Stimulated activated naive CD8-positive, alpha-beta T cell treated with anti-CD3 and anti-CD28 coated beads, Interleukin-15, amount 100 ng/mL, for 72 hours (primary cell): ENCODE measurements at regions not wholly inside any gene's neighbourhood (a gene's known extent, or its start where the extent isn't known, plus 50 kb on each side); places are given as distances from the start of the nearest gene placed in this dataset.

Experiments
- ATAC-seq: fragments of 150-1000 bp; cut with Tn5 transposase; 2 replicates; pipeline ENCODE4 v1.10.0; 2021; ENCODE audit warnings: mild to moderate bottlenecking, moderate library complexity
- DNase-seq, 2 donors: peaks; one replicate each; pipeline ENCODE4 v3.0.0; 2021 to 2022
- H3K27ac Mint-ChIP-seq, 2 donors: one replicate each; pipeline ENCODE4 v1.8.0; 2022; ENCODE audit warnings: mild to moderate bottlenecking in 2 of 2, mixed read lengths in 2 of 2, moderate library complexity in 2 of 2
- H3K27me3 Mint-ChIP-seq: one replicate; pipeline ENCODE4 v1.8.0; 2022; ENCODE audit warnings: mixed read lengths
- H3K4me1 Mint-ChIP-seq: one replicate; pipeline ENCODE4 v1.8.0; 2022; ENCODE audit warnings: mild to moderate bottlenecking, mixed read lengths
- H3K4me3 Mint-ChIP-seq, 2 donors: one replicate each; pipeline ENCODE4 v1.8.0; 2022; ENCODE audit warnings: mild to moderate bottlenecking in 2 of 2, mixed read lengths in 2 of 2, moderate library complexity in 1 of 2
- H3K9me3 Mint-ChIP-seq, 2 donors: one replicate each; pipeline ENCODE4 v1.8.0; 2022; ENCODE audit warnings: mixed read lengths in 2 of 2

- no peaks in the 10 kb centered on the region for H3K9me3 Mint-ChIP-seq
- no peak for DNase-seq
- H3K4me3 Mint-ChIP-seq: no peak overlapping the region
- H3K27ac Mint-ChIP-seq: no peak overlapping the region
- no peak for ATAC-seq
- no peaks in the 10 kb centered on the region for H3K4me1 Mint-ChIP-seq
- H3K27me3 Mint-ChIP-seq: no peaks in the 10 kb centered on the region
Measured at GRCh38 chr3:117103675-117104074, 394.1 kb downstream of the TUSC7 start.

GRCh38 chr3:117104381-117104780, 394.8 kb downstream of the TUSC7 start:
- DNase-seq (no peak), ATAC-seq (no peak)
- no peak overlapping the region for H3K27ac Mint-ChIP-seq
- H3K4me1 Mint-ChIP-seq: no peaks in the 10 kb centered on the region
- no peaks in the 10 kb centered on the region for H3K27me3 Mint-ChIP-seq
- no peak overlapping the region for H3K4me3 Mint-ChIP-seq
- H3K9me3 Mint-ChIP-seq: no peaks in the 10 kb centered on the region

- no peak for ATAC-seq
- Mint-ChIP-seq H3K4me1 (no peaks in the 10 kb centered on the region), H3K27me3 (no peaks in the 10 kb centered on the region), H3K27ac (no peak overlapping the region), H3K9me3 (no peaks in the 10 kb centered on the region), H3K4me3 (no peak overlapping the region)
- no peak for DNase-seq
Measured at GRCh38 chr3:117104792-117105191, 395.2 kb downstream of the TUSC7 start.

DNA sequence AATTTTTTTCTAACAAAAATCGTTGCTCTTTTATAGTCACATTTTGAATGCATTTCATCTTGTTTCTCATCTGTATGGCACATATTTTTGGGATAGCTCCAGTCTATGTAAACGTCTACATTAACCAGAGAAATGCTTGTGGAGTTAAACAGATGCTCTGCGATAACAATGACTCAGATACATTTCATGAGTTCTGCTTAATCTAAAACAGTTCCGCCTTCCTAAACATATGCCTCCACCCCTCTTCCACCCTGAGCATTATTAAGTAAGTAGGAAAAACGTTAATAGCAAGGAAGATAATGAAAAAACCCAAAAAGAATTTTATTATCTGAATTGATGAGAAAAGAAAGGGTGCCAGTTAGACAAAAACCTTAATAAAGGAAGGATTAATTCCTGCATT, 396.1 kb downstream of the TUSC7 start:
- Mint-ChIP-seq H3K4me1 (no peaks in the 10 kb centered on the region), H3K4me3 (no peak overlapping the region), H3K27me3 (no peaks in the 10 kb centered on the region), H3K27ac (no peak overlapping the region), H3K9me3 (no peaks in the 10 kb centered on the region)
- DNase-seq: no peak
- ATAC-seq: no peak

GRCh38 chr3:117106396-117106795, 396.8 kb downstream of the TUSC7 start:
- Mint-ChIP-seq H3K4me3 (no peak overlapping the region), H3K4me1 (no peaks in the 10 kb centered on the region), H3K27ac (no peak overlapping the region), H3K9me3 (no peaks in the 10 kb centered on the region), H3K27me3 (no peaks in the 10 kb centered on the region)
- DNase-seq: no peak
- ATAC-seq: no peak

- ATAC-seq: no peak
- H3K27ac Mint-ChIP-seq: no peak overlapping the region
- no peaks in the 10 kb centered on the region for H3K27me3 Mint-ChIP-seq
- H3K4me1 Mint-ChIP-seq: no peaks in the 10 kb centered on the region
- DNase-seq: no peak
- H3K4me3 Mint-ChIP-seq: no peak overlapping the region
- no peaks in the 10 kb centered on the region for H3K9me3 Mint-ChIP-seq
Measured at GRCh38 chr3:117107946-117108345, 398.4 kb downstream of the TUSC7 start.

DNA sequence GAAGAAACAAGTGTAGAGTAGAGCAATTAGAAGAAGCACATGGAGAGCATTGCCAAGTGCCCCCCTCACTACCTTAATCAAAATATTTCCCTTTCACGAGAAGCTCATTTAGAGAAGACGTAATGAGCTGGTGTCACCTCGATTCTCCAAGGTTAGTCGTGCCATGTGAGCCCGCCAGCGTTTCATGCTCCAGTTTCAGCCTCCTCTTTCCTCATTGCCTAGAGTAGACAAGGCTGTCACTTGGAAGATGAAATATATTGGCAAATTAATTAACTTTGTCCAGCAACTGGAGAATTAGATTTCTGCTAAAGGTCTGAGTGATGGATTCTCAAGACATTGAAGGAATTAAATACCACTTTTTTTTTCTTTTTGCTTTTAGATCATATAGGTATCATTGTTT, 399.6 kb downstream of the TUSC7 start:
- no peaks in the 10 kb centered on the region for H3K27me3 Mint-ChIP-seq
- ATAC-seq: no peak
- H3K9me3 Mint-ChIP-seq: no peaks in the 10 kb centered on the region
- no peaks in the 10 kb centered on the region for H3K4me1 Mint-ChIP-seq
- no peak overlapping the region for H3K27ac Mint-ChIP-seq
- H3K4me3 Mint-ChIP-seq: no peak overlapping the region
- DNase-seq: no peak

DNA sequence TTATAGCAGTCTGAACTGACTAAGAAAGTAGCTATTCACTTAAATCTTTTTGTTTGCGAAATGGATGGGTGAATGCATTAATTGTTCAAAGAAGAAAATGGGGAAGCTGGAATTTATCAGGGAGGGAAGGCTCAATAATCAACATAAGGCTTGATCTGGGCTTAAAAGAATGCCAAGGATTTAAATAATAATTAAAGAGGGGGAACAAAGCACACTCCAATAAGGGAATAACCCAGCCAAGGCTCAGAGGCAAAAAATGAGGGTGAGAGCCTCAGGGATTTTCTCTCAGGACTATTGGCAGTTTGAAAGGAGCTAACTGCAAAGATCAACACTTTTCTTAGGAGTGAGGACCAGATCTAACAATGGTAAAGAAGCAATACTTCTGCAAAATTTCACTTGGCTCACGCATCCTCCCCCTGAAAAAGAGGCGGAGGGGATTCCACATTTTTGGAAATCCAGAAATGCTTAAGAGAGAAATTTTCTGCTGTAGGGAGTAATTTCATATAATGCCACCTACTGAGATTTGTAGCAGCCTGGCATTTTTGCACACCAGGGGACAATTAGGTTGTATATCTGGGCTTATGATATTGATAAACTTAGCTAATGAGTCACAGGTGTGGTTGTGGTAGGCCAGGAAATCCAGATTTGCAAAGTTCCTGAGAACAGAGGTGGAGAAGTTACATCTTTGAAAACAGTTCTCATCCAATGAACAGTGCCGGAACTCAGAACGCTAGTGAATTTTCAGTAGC, 405.1 kb downstream of the TUSC7 start:
- no peaks in the 10 kb centered on the region for H3K4me1 Mint-ChIP-seq
- ATAC-seq: no peak
- peaks cover 0 to 6% of the 10 kb centered on the region in 2 donors for H3K9me3 Mint-ChIP-seq
- no peak overlapping the region for H3K4me3 Mint-ChIP-seq
- DNase-seq: no peak
- H3K27ac Mint-ChIP-seq: no peak overlapping the region
- H3K27me3 Mint-ChIP-seq: no peaks in the 10 kb centered on the region

GRCh38 chr3:117117188-117117936, 407.8 kb downstream of the TUSC7 start:
- no peaks in the 10 kb centered on the region for H3K4me1 Mint-ChIP-seq
- no peak overlapping the region for H3K4me3 Mint-ChIP-seq
- peaks cover 0 to 12% of the 10 kb centered on the region in 2 donors for H3K9me3 Mint-ChIP-seq
- no peaks in the 10 kb centered on the region for H3K27me3 Mint-ChIP-seq
- DNase-seq (no peak), ATAC-seq (no peak)
- H3K27ac Mint-ChIP-seq: no peak overlapping the region

DNA sequence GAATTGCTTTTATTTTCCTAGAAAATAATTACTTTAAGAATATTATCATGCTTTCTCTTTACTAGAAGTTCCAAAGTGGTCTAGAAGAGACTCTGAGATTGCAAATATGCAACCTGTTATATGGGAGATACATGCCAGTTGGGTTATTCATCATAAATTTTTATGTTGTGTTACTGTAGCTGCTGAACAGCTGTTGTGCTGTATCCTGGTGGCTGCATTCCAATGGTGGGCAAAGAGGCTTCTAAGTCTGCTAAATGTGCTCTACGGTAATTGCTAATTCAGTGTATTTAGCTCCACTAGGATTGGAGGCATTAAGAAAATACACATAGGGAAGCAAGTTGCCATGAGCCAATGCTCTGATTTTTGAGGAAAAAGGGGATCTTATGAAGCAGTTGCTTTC, 409.0 kb downstream of the TUSC7 start:
- H3K4me1 Mint-ChIP-seq: no peaks in the 10 kb centered on the region
- H3K27ac Mint-ChIP-seq: no peak overlapping the region
- peaks cover 0 to 12% of the 10 kb centered on the region in 2 donors for H3K9me3 Mint-ChIP-seq
- no peak overlapping the region for H3K4me3 Mint-ChIP-seq
- DNase-seq (no peak), ATAC-seq (no peak)
- H3K27me3 Mint-ChIP-seq: no peaks in the 10 kb centered on the region

- Mint-ChIP-seq H3K27ac (no peak overlapping the region), H3K9me3 (peaks cover 0 to 12% of the 10 kb centered on the region in 2 donors), H3K4me1 (no peaks in the 10 kb centered on the region), H3K27me3 (no peaks in the 10 kb centered on the region), H3K4me3 (no peak overlapping the region)
- no peak for DNase-seq
- ATAC-seq: no peak
Measured at GRCh38 chr3:117120014-117120413, 410.4 kb downstream of the TUSC7 start.

GRCh38 chr3:117122609-117123008, 413.0 kb downstream of the TUSC7 start:
- Mint-ChIP-seq H3K27ac (no peak overlapping the region), H3K9me3 (peaks cover 0 to 6% of the 10 kb centered on the region in 2 donors), H3K4me3 (no peak overlapping the region), H3K27me3 (no peaks in the 10 kb centered on the region), H3K4me1 (no peaks in the 10 kb centered on the region)
- ATAC-seq (no peak), DNase-seq (no peak)

DNA sequence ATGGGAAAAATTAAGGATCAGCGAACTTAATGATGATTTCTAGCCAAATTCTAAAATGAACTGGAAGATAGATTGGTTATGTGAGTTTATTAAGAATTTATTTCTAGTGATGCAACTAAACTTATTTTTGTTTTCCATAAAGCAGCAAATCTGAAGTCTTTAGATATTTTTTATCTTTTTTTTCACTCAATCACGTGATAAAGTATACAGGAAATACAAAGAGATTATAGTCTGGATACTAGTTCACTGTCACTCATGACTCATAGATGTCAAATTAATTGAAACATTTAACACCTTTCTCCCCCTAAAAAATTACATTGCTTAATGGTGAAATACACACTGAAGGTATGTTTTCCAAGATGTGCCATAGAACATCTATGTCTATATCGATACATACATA, 416.9 kb downstream of the TUSC7 start:
- ATAC-seq: no peak
- no peak overlapping the region for H3K27ac Mint-ChIP-seq
- H3K4me1 Mint-ChIP-seq: no peaks in the 10 kb centered on the region

DNA sequence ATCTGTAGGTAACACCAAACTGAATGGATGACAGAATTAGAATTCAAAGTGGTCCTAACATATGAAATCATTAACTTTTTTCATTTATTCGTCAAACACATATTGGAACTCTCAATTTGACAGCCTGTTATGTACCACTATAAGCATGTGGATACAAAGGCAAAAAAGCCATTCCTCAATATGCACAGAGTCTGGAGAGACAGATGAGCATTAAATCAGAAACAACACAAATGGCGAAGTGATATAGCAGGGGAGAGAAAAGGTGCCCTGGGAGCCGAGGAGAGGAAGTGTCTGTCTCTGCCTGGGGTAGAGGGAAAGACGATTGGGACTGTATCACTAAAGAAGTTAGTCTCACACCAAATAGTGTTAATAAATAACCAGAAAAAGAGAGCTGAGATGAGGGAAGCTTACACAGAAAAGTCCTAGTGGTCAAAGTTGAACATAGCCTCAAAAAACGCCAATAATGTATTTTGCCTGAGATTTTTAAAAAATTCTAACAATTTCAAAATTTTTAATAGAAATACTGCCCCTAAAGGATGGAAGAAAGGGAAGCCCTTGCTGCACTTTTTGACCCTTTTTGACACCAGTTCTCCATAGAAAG, 417.5 kb downstream of the TUSC7 start:
- Mint-ChIP-seq H3K27me3 (no peaks in the 10 kb centered on the region), H3K9me3 (peaks cover 0 to 8% of the 10 kb centered on the region in 2 donors), H3K4me3 (no peak overlapping the region), H3K27ac (no peak overlapping the region), H3K4me1 (no peaks in the 10 kb centered on the region)
- ATAC-seq: no peak
- no peak for DNase-seq

More for the DNA sequence above, 416.9 kb downstream of the TUSC7 start:
- Mint-ChIP-seq H3K9me3 (peaks cover 0 to 8% of the 10 kb centered on the region in 2 donors), H3K4me3 (no peak overlapping the region), H3K27me3 (no peaks in the 10 kb centered on the region)
- no peak for DNase-seq

GRCh38 chr3:117128133-117128532, 418.6 kb downstream of the TUSC7 start:
- Mint-ChIP-seq H3K4me1 (no peaks in the 10 kb centered on the region), H3K27me3 (no peaks in the 10 kb centered on the region), H3K4me3 (no peak overlapping the region), H3K9me3 (peaks cover 0 to 8% of the 10 kb centered on the region in 2 donors), H3K27ac (no peak overlapping the region)
- ATAC-seq: no peak
- DNase-seq: no peak

DNA sequence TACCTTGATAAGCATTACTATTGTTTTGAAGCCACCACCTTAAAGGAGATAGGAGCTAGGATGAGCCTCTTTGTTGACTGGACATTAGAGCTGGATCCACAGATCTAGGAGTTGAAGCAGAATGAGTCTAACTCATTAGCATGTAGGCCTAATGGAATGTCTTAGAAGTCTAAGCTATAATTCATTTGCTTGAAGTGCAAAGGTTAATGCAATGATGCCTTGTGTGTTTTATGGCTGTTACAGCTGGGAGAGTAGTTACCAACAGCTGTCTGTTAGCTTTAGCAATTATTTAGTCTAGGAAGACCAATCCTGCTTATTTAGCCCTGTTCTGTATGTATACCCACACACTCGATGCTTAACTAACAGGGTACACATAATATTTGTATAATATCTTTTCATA, 419.3 kb downstream of the TUSC7 start:
- no peak for ATAC-seq
- H3K27me3 Mint-ChIP-seq: no peaks in the 10 kb centered on the region
- no peak overlapping the region for H3K4me3 Mint-ChIP-seq
- no peak overlapping the region for H3K27ac Mint-ChIP-seq
- peaks cover 0 to 8% of the 10 kb centered on the region in 2 donors for H3K9me3 Mint-ChIP-seq
- DNase-seq: no peak
- H3K4me1 Mint-ChIP-seq: no peaks in the 10 kb centered on the region
